HFFc6 (cell line): ENCODE measurements at regions not wholly inside any gene's neighbourhood (a gene's known extent, or its start where the extent isn't known, plus 50 kb on each side); places are given as distances from the start of the nearest gene placed in this dataset.

Experiments
- DNase-seq: peaks from one replicate; pipeline ENCODE4 v3.0.0-alpha.2; 2018
- H3K27ac Mint-ChIP-seq: 2 replicates; pipeline ENCODE4 v1.8.0; 2020; ENCODE audit warnings: mild to moderate bottlenecking, mixed read lengths
- H3K27me3 Mint-ChIP-seq: 2 replicates; pipeline ENCODE4 v1.8.0; 2021; ENCODE audit warnings: mild to moderate bottlenecking, moderate library complexity, mixed read lengths; ENCODE audit not compliant: insufficient read depth
- H3K36me3 Mint-ChIP-seq: 2 replicates; pipeline ENCODE4 v1.8.0; 2021; ENCODE audit warnings: low read depth, mixed read lengths
- H3K4me1 Mint-ChIP-seq: 2 replicates; pipeline ENCODE4 v1.8.0; 2020; ENCODE audit warnings: low read depth, mixed read lengths
- H3K4me3 Mint-ChIP-seq: 2 replicates; pipeline ENCODE4 v1.8.0; 2020; ENCODE audit warnings: mild to moderate bottlenecking, moderate library complexity, mixed read lengths
- H3K9me3 Mint-ChIP-seq: 2 replicates; pipeline ENCODE4 v1.8.0; 2020; ENCODE audit warnings: mild to moderate bottlenecking, mixed read lengths
- TF ChIP-seq, protein P1 (sequence below): fragments of 200-600 bp; sonication (generic); IDR thresholded peaks from 2 replicates; pipeline ENCODE4 v1.5.0; 2021; ENCODE audit warnings: antibody characterized with exemption, mild to moderate bottlenecking

DNA sequence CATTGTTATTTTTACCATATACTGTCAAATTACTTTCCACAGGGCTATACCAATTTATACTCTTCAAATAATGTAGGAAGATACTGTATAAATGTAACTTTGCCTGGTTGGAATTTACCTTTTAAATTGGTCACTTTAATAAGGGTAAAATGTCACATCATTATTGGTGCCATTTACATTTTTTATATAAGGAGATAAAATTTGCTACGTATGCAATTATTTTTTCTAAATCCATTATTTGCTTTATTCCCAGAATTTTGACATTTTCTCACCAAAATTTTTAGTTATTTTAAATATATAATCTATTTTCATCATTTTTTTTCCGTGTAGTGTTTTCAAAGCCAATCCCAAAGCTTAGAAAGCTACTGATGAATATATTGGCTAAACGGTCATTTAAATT lies 664.7 kb downstream of the KCNJ2 start:
- no peak for DNase-seq
- TF ChIP-seq, protein P1, sequence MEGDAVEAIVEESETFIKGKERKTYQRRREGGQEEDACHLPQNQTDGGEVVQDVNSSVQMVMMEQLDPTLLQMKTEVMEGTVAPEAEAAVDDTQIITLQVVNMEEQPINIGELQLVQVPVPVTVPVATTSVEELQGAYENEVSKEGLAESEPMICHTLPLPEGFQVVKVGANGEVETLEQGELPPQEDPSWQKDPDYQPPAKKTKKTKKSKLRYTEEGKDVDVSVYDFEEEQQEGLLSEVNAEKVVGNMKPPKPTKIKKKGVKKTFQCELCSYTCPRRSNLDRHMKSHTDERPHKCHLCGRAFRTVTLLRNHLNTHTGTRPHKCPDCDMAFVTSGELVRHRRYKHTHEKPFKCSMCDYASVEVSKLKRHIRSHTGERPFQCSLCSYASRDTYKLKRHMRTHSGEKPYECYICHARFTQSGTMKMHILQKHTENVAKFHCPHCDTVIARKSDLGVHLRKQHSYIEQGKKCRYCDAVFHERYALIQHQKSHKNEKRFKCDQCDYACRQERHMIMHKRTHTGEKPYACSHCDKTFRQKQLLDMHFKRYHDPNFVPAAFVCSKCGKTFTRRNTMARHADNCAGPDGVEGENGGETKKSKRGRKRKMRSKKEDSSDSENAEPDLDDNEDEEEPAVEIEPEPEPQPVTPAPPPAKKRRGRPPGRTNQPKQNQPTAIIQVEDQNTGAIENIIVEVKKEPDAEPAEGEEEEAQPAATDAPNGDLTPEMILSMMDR = no peak
- no peak overlapping the region for H3K27ac Mint-ChIP-seq
- no peaks in the 10 kb centered on the region for H3K27me3 Mint-ChIP-seq
- no peaks in the 10 kb centered on the region for H3K36me3 Mint-ChIP-seq
- H3K4me3 Mint-ChIP-seq = no peak overlapping the region
- H3K9me3 Mint-ChIP-seq = no peaks in the 10 kb centered on the region; the same call in 1 of the 2 replicates
- H3K4me1 Mint-ChIP-seq = peaks cover 7% of the 10 kb centered on the region; the same call in 1 of the 2 replicates

DNA sequence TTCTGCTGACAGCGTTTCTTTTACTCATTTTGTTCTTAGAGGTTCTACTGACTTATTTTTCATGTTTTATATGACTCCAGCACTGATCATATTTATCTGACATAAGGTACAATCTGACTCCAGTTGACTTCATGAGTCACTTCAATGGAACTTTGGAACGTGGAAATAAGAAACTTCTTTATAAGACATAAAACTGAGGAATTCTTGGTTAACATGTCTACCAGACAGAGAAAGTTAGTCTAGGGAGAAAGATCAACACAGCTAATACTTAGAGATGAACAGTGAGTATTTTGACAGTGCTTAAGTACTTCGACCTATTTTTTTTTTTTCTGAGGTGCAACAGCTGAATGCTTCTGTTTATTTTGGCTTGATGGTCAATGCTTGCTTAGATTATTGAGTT lies 679.5 kb downstream of the KCNJ2 start:
- H3K9me3 Mint-ChIP-seq = peaks cover 21% of the 10 kb centered on the region
- H3K4me3 Mint-ChIP-seq = no peak overlapping the region
- DNase-seq = no peak
- H3K27me3 Mint-ChIP-seq = no peaks in the 10 kb centered on the region
- no peaks in the 10 kb centered on the region for H3K36me3 Mint-ChIP-seq
- TF ChIP-seq, protein P1 = no peak
- no peak overlapping the region for H3K27ac Mint-ChIP-seq
- no peaks in the 10 kb centered on the region; the same call in 1 of the 2 replicates for H3K4me1 Mint-ChIP-seq

DNA sequence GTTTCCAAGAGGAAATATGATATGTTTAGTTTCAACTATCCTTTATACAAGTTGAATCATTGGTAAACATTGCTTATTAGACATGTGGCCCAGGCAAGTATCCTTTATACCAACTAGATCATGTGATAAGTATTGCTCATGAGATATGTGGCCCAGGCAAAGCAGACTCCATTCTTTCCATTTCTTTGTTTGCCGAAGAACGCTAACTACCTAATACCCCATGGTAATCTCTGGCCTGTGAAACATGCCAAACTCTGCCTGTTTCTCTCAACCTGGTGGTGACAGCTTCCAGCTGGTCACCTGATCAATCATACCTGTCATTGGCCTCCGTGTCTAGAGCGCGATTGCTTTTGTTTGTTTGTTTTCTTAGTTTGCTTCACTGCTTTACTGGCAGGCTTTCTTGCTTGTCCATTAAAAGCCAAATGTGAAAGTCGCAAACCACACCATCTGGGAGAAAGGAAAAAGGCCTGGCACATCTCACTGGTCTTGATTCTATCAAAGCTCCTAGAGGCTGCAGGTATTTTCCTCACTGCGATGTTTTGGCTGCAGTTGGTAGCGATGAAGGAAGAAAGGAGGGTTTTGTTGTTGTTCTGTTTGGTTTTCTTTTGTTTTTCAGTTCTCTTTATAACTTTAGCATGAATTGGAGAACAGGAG lies 686.2 kb downstream of the KCNJ2 start:
- no peaks in the 10 kb centered on the region for H3K36me3 Mint-ChIP-seq
- TF ChIP-seq, protein P1 = no peak
- no peaks in the 10 kb centered on the region for H3K27me3 Mint-ChIP-seq
- H3K27ac Mint-ChIP-seq = no peak overlapping the region
- H3K4me1 Mint-ChIP-seq = peaks cover 6% of the 10 kb centered on the region; the same call in 1 of the 2 replicates
- H3K9me3 Mint-ChIP-seq = peaks cover 21% of the 10 kb centered on the region
- DNase-seq = no peak
- H3K4me3 Mint-ChIP-seq = peak overlapping the region; percentile 69; the same call in 1 of the 2 replicates

DNA sequence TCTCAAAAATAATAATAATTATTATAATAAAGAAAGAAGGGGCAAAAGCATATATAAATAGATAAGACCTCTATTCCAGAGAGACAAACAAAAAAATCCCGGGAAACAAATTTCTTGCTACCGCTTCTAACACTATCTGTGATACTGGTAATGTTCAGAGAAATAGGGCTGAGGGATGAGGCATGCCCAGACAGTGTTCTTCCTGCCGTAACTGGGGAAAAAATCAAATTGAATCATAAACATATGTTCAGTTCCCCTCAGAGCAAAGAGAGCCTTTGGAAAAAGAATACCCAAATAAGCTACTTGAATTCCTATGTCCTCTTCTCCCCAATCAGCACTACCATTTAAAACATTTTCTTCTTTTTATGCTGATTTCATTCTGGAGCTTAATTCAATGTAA lies 688.0 kb downstream of the KCNJ2 start:
- Mint-ChIP-seq H3K4me3 (no peak overlapping the region), H3K4me1 (peaks cover 6% of the 10 kb centered on the region; the same call in 1 of the 2 replicates), H3K27ac (no peak overlapping the region), H3K36me3 (0 out of 2 replicates have a peak, but pooled peaks cover 4% of the 10 kb centered on the region), H3K27me3 (no peaks in the 10 kb centered on the region), H3K9me3 (peaks cover 32% of the 10 kb centered on the region)
- TF ChIP-seq, protein P1 = no peak
- no peak for DNase-seq

- Mint-ChIP-seq H3K4me1 (peaks cover 6% of the 10 kb centered on the region; the same call in 1 of the 2 replicates), H3K27me3 (no peaks in the 10 kb centered on the region), H3K36me3 (0 out of 2 replicates have a peak, but pooled peaks cover 8% of the 10 kb centered on the region), H3K4me3 (no peak overlapping the region), H3K27ac (no peak overlapping the region), H3K9me3 (peaks cover 41% of the 10 kb centered on the region)
- no peak for DNase-seq
- TF ChIP-seq, protein P1 = no peak
These were observed 690.5 kb downstream of the KCNJ2 start for GRCh38 chr17:70859829-70860228.
